Ishikawa (cell line): ENCODE measurements at regions not wholly inside any gene's neighbourhood (a gene's known extent, or its start where the extent isn't known, plus 50 kb on each side); places are given as distances from the start of the nearest gene placed in this dataset.

Source experiments
- CEBPB ChIP-seq: IDR thresholded peaks from 2 replicates; pipeline ENCODE4 v1.6.1; 2012
- CREB1 ChIP-seq: IDR thresholded peaks from 2 replicates; pipeline ENCODE4 v1.6.1; 2012; ENCODE audit warnings: low read depth
- EGR1 ChIP-seq: IDR thresholded peaks from 2 replicates; pipeline ENCODE4 v1.6.1; 2012
- EP300 ChIP-seq: IDR thresholded peaks from 2 replicates; pipeline ENCODE4 v1.6.1; 2012; ENCODE audit warnings: borderline replicate concordance
- FOXM1 ChIP-seq: IDR thresholded peaks from 2 replicates; pipeline ENCODE4 v1.6.1; 2012; ENCODE audit warnings: low read depth, borderline replicate concordance
- NFIC ChIP-seq: IDR thresholded peaks from 2 replicates; pipeline ENCODE4 v1.6.1; 2012
- RAD21 ChIP-seq: IDR thresholded peaks from 2 replicates; pipeline ENCODE4 v1.6.1; 2012; ENCODE audit warnings: low read depth
- TAF1 ChIP-seq: IDR thresholded peaks from 2 replicates; pipeline ENCODE4 v1.6.1; 2012; ENCODE audit warnings: low read depth, mild to moderate bottlenecking
- TCF12 ChIP-seq: IDR thresholded peaks from 2 replicates; pipeline ENCODE4 v1.6.1; 2012; ENCODE audit warnings: low read depth
- TEAD4 ChIP-seq: IDR thresholded peaks from 2 replicates; pipeline ENCODE4 v1.6.1; 2012
- YY1 ChIP-seq: IDR thresholded peaks from 2 replicates; pipeline ENCODE4 v1.6.1; 2012; ENCODE audit warnings: low read depth
- ZBTB7A ChIP-seq: IDR thresholded peaks from 2 replicates; pipeline ENCODE4 v1.6.1; 2012; ENCODE audit warnings: low read depth
- TF ChIP-seq, protein P1 (sequence below): IDR thresholded peaks from 2 replicates; pipeline ENCODE4 v1.6.1; 2012
- TF ChIP-seq, protein P2 (sequence below): IDR thresholded peaks from 2 replicates; pipeline ENCODE4 v1.6.1; 2012; ENCODE audit warnings: low read depth, mild to moderate bottlenecking
- TF ChIP-seq, protein P3 (sequence below): IDR thresholded peaks from 2 replicates; pipeline ENCODE4 v1.6.1; 2012

DNA sequence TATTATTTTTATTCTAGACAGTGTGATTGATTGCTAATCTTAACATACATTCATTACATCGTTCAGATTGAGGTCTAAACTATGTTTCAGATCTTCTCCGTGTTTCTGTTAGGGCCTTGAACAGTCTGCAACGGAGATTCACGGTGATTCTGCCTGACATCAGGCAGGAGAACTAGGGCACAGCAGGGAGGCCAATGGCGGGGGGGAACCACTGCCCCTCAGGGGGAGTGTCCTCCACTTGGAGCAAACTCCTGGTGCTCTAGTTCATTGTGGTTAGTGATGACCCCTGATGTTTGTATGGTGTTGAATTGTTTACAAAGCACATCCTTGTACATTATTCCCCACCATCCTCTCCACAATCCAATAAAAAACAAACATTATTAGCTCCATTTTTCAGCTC lies 173.5 kb downstream of the ZNF608 start:
- no peak for TF ChIP-seq EGR1
- TF ChIP-seq NFIC: no peak
- no peak for TF ChIP-seq TCF12
- TF ChIP-seq, protein P1, sequence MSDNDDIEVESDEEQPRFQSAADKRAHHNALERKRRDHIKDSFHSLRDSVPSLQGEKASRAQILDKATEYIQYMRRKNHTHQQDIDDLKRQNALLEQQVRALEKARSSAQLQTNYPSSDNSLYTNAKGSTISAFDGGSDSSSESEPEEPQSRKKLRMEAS: no peak
- TF ChIP-seq TAF1: no peak
- no peak for TF ChIP-seq CEBPB
- TF ChIP-seq YY1: no peak
- no peak for TF ChIP-seq RAD21
- TF ChIP-seq, protein P2, sequence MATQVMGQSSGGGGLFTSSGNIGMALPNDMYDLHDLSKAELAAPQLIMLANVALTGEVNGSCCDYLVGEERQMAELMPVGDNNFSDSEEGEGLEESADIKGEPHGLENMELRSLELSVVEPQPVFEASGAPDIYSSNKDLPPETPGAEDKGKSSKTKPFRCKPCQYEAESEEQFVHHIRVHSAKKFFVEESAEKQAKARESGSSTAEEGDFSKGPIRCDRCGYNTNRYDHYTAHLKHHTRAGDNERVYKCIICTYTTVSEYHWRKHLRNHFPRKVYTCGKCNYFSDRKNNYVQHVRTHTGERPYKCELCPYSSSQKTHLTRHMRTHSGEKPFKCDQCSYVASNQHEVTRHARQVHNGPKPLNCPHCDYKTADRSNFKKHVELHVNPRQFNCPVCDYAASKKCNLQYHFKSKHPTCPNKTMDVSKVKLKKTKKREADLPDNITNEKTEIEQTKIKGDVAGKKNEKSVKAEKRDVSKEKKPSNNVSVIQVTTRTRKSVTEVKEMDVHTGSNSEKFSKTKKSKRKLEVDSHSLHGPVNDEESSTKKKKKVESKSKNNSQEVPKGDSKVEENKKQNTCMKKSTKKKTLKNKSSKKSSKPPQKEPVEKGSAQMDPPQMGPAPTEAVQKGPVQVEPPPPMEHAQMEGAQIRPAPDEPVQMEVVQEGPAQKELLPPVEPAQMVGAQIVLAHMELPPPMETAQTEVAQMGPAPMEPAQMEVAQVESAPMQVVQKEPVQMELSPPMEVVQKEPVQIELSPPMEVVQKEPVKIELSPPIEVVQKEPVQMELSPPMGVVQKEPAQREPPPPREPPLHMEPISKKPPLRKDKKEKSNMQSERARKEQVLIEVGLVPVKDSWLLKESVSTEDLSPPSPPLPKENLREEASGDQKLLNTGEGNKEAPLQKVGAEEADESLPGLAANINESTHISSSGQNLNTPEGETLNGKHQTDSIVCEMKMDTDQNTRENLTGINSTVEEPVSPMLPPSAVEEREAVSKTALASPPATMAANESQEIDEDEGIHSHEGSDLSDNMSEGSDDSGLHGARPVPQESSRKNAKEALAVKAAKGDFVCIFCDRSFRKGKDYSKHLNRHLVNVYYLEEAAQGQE: no peak
- no peak for TF ChIP-seq TEAD4
- no peak for TF ChIP-seq EP300
- TF ChIP-seq CREB1: no peak

DNA sequence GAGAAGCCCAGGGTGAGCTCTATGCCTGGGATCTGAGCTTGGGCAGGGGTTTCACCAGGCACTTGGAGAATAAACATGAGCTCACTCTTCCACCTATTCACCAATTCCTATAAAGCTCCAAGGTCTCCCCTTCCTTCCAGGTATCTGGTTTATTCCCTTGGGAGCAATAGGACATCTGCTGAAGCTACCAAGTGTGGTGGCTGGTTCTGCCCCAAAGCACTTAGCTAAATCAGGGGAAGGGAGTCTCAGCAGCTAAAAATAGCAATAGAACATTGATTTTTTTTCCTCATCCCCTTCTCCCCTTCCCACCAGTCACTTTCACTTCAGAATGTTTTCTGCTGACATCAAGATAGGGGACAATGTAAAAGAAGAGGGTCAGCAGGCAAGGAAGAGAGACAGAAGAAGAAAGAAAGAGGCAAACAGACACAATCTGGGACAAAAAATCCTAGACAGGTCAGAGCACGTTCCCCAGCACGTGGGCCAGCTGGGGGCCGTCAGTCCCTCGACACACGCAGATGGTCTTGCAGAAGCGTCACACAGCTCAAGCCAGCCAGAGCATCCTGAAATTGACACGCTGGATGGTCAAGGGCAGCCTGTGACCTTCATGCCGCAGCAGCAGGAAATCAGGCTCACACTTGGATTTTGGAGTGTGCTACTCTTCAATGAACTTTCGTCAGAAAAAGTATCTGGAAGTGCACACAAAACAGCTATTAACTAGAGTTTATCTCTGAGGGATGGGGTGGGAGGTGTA lies 176.0 kb downstream of the ZNF608 start:
- TF ChIP-seq, protein P1: no peak
- TF ChIP-seq ZBTB7A (no peak), TEAD4 (no peak), TCF12 (no peak), RAD21 (no peak), EP300 (no peak), FOXM1 (no peak)
- TF ChIP-seq, protein P3, sequence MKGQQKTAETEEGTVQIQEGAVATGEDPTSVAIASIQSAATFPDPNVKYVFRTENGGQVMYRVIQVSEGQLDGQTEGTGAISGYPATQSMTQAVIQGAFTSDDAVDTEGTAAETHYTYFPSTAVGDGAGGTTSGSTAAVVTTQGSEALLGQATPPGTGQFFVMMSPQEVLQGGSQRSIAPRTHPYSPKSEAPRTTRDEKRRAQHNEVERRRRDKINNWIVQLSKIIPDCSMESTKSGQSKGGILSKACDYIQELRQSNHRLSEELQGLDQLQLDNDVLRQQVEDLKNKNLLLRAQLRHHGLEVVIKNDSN: no peak

DNA sequence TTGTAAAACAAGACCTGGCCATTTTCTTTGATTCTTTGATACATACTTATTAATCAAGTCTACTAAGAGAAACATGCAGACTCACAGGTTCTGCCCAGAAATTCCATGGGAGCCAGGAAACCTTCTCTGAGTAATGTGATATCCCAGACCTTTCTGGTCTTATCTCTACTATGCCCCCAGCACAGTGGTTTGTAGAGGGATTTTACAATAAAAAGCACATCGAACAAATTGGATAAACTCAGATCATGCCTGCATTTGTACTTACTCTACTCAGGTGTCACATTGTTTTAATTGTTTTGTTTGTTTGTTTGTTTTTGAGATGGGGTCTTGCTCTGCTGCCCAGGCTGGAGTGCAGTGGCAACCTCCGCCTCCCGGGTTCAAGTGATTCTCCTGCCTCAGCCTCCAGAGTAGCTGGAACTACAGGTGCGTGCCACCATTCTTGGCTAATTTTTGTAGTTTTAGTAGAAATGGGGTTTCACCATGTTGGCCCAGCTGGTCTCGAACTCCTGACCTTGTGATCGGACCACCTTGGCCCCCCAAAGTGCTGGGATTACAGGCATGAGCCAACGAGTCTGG lies 179.5 kb downstream of the ZNF608 start:
- TF ChIP-seq ZBTB7A (no peak), RAD21 (no peak), NFIC (no peak), TAF1 (no peak), EP300 (no peak), EGR1 (no peak), YY1 (no peak), TEAD4 (no peak), CREB1 (no peak), CEBPB (no peak)
- TF ChIP-seq, protein P1: no peak

DNA sequence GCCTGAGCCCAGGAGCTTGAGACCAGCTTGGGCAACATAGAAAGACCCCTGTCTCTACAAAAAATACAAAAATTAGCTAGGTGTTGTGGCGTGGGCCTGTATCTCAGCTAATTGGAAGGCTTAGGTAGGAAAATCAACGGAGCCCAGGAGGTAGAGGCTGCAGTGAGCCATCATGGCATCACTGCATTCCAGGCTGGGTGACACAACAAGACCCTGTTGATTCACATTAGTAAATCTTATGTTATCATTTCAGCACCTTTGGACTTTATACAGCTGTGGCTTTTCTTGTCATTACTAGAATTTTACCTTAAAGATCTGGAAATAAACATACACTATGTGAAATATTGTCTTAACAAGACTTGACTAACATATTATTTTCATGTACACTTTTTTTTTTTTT lies 185.0 kb downstream of the ZNF608 start:
- TF ChIP-seq YY1 (no peak), RAD21 (no peak), CEBPB (no peak), NFIC (no peak), EP300 (no peak), TCF12 (no peak), TAF1 (no peak), CREB1 (no peak), FOXM1 (no peak), TEAD4 (no peak), ZBTB7A (no peak)
- TF ChIP-seq, protein P3: no peak
- TF ChIP-seq, protein P2: no peak

DNA sequence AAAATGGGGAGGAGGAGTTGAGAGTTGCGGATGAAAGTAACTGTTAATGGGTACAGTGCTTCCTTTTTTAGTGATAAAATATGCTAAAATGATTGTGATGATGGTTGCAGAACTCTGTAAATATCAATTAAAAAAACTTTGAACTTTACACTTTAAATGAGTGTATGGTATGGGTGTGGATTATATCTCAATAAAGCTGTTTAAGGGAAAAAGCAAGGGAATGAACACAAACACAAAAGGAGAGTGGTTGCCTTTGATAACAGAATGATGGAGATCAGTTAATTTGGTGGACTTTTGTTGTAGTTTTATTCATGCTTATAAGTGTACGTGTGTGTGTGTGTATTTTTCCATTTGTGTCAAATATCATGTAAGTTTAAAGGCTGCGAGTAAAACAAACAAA lies 186.1 kb downstream of the ZNF608 start:
- TF ChIP-seq CEBPB: no peak
- no peak for TF ChIP-seq TCF12
- TF ChIP-seq NFIC: no peak
- TF ChIP-seq TAF1: no peak
- no peak for TF ChIP-seq RAD21
- no peak for TF ChIP-seq TEAD4
- no peak for TF ChIP-seq EGR1
- TF ChIP-seq, protein P2: no peak
- TF ChIP-seq ZBTB7A: no peak
- TF ChIP-seq, protein P3: no peak
- no peak for TF ChIP-seq EP300
- TF ChIP-seq, protein P1: no peak
- no peak for TF ChIP-seq FOXM1
- TF ChIP-seq CREB1: no peak
